ENCODE measurements at regions not wholly inside any gene's neighbourhood (a gene's known extent, or its start where the extent isn't known, plus 50 kb on each side); places are given as distances from the start of the nearest gene placed in this dataset.

DNA sequence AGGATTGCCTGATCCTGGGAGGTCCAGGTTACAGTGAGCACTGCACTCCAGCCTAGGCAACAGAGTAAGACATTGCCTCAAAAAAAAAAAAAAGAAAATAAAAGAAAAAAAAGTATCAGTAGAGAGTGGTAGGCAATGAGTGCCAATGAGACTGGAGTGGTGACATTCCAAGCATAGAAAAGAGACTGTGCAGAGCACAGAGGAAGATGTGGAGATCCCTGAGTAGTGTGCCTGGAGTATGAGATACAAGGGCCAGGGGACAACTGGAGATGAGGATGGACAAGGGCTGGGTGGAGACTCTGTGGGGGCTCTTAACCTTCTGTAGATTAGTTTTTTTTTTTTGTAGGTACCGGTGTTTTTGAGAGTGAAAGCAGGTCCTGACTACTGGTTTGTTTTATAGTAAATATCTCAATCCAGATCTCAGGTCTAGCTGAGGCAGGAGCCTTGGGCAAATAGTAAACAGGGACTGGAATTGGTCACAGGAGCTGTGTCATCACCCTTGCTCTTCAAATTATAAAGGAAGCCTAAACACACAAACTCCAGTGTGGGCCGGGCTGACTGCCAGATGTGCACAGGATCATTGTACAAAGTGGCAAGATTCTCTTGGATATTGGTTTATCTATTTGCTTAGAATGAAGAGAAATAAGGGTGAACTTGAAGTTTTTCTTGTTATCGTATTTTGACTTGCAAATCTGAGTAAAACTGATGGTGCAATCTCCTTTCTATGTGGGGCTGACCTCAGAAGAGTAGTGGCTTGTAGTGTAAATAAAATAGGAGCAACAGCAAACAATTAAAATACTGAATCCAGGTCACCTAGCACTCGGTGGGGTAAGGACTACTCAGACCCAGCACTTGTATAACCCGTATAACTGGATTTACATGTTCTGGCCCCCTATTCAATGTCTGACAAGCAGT lies 144.9 kb downstream of the SOX4 start:
- TF ChIP-seq GATA2 (IDR thresholded peaks at IDR 0.05; ENCODE audit: low read depth, low read length) = peak; percentile 70
- TF ChIP-seq GATA3 (IDR thresholded peaks at IDR 0.05; ENCODE audit: low read depth, low read length) = peak; percentile 62
